Activated CD4-positive, alpha-beta T cell treated with anti-CD3 and anti-CD28 coated beads, Interleukin-2, Interleukin-6, amounts not matched to agents 100 ng/mL and 50 ng/mL, durations not matched to agents 16 hours and 8 hours (primary cell): ENCODE measurements at regions not wholly inside any gene's neighbourhood (a gene's known extent, or its start where the extent isn't known, plus 50 kb on each side); places are given as distances from the start of the nearest gene placed in this dataset.

Source experiments
- DNase-seq: peaks from one replicate; pipeline ENCODE4 v3.0.0-alpha.2; 2020

- DNase-seq, result no peak
Measured at GRCh38 chr15:96692826-96693225, 362.3 kb downstream of the NR2F2 start.

- no peak for DNase-seq
Measured at GRCh38 chr15:96693515-96693914, 363.0 kb downstream of the NR2F2 start.

- DNase-seq, result no peak
Measured at GRCh38 chr15:96693990-96694517, 363.6 kb downstream of the NR2F2 start.

- no peak for DNase-seq
Measured at GRCh38 chr15:96695426-96695825, 364.9 kb downstream of the NR2F2 start.

GRCh38 chr15:96699871-96700401 lies 369.4 kb downstream of the NR2F2 start:
- DNase-seq, result no peak

GRCh38 chr15:96700555-96700954 lies 370.1 kb downstream of the NR2F2 start:
- no peak for DNase-seq

GRCh38 chr15:96701443-96701842 lies 370.9 kb downstream of the NR2F2 start:
- no peak for DNase-seq

GRCh38 chr15:96701877-96702276 lies 371.4 kb downstream of the NR2F2 start:
- no peak for DNase-seq

- DNase-seq, result no peak
Measured at GRCh38 chr15:96702589-96702988, 372.1 kb downstream of the NR2F2 start.

GRCh38 chr15:96703091-96703490 lies 372.6 kb downstream of the NR2F2 start:
- DNase-seq, result no peak

GRCh38 chr15:96703794-96704550 lies 373.5 kb downstream of the NR2F2 start:
- no peak for DNase-seq

GRCh38 chr15:96716075-96716474 lies 385.6 kb downstream of the NR2F2 start:
- no peak for DNase-seq

- DNase-seq, result no peak
Measured at GRCh38 chr15:96716478-96716877, 386.0 kb downstream of the NR2F2 start.

- no peak for DNase-seq
Measured at GRCh38 chr15:96720251-96720650, 389.8 kb downstream of the NR2F2 start.

GRCh38 chr15:96720656-96721055 lies 390.2 kb downstream of the NR2F2 start:
- no peak for DNase-seq

GRCh38 chr15:96728591-96728990 lies 398.1 kb downstream of the NR2F2 start:
- DNase-seq, result no peak

GRCh38 chr15:96732704-96733103 lies 402.2 kb downstream of the NR2F2 start:
- DNase-seq, result no peak

GRCh38 chr15:96733721-96734120 lies 403.2 kb downstream of the NR2F2 start:
- no peak for DNase-seq

GRCh38 chr15:96735632-96736240 lies 405.2 kb downstream of the NR2F2 start:
- DNase-seq, result no peak

- no peak for DNase-seq
Measured at GRCh38 chr15:96736384-96736783, 405.9 kb downstream of the NR2F2 start.

GRCh38 chr15:96737408-96737807 lies 406.9 kb downstream of the NR2F2 start:
- no peak for DNase-seq

- DNase-seq, result no peak
Measured at GRCh38 chr15:96746665-96747064, 416.2 kb downstream of the NR2F2 start.

GRCh38 chr15:96747291-96747690 lies 416.8 kb downstream of the NR2F2 start:
- no peak for DNase-seq

GRCh38 chr15:96750361-96750760 lies 419.9 kb downstream of the NR2F2 start:
- DNase-seq, result no peak
